ENCODE measurements at regions not wholly inside any gene's neighbourhood (a gene's known extent, or its start where the extent isn't known, plus 50 kb on each side); places are given as distances from the start of the nearest gene placed in this dataset.

DNA sequence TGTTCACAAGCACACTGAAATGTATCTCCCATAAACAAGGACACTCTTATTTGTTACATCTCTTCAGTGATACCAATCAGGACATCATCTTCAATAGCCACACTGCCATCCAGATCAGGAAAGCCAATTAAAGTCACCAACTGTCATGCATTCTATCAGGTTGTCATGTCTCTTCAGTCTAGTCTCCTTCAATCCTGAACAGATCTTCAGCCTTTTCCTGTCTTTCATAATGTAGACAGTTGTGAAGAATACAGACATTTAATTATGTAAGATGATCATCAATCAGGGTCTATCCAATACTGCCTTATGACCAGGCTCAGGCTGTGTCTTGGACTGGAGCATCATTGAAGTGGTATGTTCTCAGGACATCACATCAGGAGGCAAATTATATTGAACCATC lies 419.8 kb upstream of the SMC2 start:
- TF ChIP-seq POLR2A (IDR thresholded peaks at IDR 0.05) = no peak
- TF ChIP-seq, protein P1, sequence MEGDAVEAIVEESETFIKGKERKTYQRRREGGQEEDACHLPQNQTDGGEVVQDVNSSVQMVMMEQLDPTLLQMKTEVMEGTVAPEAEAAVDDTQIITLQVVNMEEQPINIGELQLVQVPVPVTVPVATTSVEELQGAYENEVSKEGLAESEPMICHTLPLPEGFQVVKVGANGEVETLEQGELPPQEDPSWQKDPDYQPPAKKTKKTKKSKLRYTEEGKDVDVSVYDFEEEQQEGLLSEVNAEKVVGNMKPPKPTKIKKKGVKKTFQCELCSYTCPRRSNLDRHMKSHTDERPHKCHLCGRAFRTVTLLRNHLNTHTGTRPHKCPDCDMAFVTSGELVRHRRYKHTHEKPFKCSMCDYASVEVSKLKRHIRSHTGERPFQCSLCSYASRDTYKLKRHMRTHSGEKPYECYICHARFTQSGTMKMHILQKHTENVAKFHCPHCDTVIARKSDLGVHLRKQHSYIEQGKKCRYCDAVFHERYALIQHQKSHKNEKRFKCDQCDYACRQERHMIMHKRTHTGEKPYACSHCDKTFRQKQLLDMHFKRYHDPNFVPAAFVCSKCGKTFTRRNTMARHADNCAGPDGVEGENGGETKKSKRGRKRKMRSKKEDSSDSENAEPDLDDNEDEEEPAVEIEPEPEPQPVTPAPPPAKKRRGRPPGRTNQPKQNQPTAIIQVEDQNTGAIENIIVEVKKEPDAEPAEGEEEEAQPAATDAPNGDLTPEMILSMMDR (IDR thresholded peaks at IDR 0.05 in 4 of 5, conservative IDR thresholded peaks at IDR 0.05 in 1 of 5) = no peak
